Hepatocyte (in vitro differentiated cells): ENCODE measurements at regions not wholly inside any gene's neighbourhood (a gene's known extent, or its start where the extent isn't known, plus 50 kb on each side); places are given as distances from the start of the nearest gene placed in this dataset.

Experiments used
- DNase-seq: peaks from one replicate; pipeline ENCODE4 v3.0.0-alpha.2; 2016; ENCODE audit warnings: low spot score
- H2AFZ ChIP-seq: fragments of 200-600 bp; sonication (generic); 2 replicates; pipeline ENCODE4 v1.6.0; 2016; ENCODE audit warnings: antibody characterized with exemption, mild to moderate bottlenecking
- H3K27ac ChIP-seq: fragments of 200-600 bp; sonication (generic); 2 replicates; pipeline ENCODE4 v1.5.1; 2016; ENCODE audit warnings: mild to moderate bottlenecking
- H3K27me3 ChIP-seq: fragments of 200-600 bp; sonication (generic); 2 replicates; pipeline ENCODE4 v1.6.1; 2016
- H3K36me3 ChIP-seq: fragments of 200-600 bp; sonication (generic); replicated peaks from 2 replicates; pipeline ENCODE4 v1.5.1; 2016; ENCODE audit warnings: low read depth; ENCODE audit not compliant: insufficient read depth
- H3K4me1 ChIP-seq: fragments of 200-600 bp; sonication (generic); 2 replicates; pipeline ENCODE4 v1.5.1; 2016; ENCODE audit warnings: mild to moderate bottlenecking, moderate library complexity; ENCODE audit not compliant: insufficient read depth
- H3K4me2 ChIP-seq: fragments of 200-600 bp; sonication (generic); 2 replicates; pipeline ENCODE4 v1.6.0; 2016
- H3K4me3 ChIP-seq: fragments of 200-600 bp; sonication (generic); 2 replicates; pipeline ENCODE4 v1.5.1; 2016; ENCODE audit warnings: mild to moderate bottlenecking
- H3K79me2 ChIP-seq: fragments of 200-600 bp; sonication (generic); 2 replicates; pipeline ENCODE4 v1.6.0; 2017; ENCODE audit warnings: mild to moderate bottlenecking
- H3K9me2 ChIP-seq: fragments of 200-600 bp; sonication (generic); replicated peaks from 2 replicates; pipeline ENCODE4 v1.6.0; 2017; ENCODE audit warnings: mild to moderate bottlenecking; ENCODE audit not compliant: insufficient read depth
- H3K9me3 ChIP-seq: fragments of 200-600 bp; sonication (generic); 2 replicates; pipeline ENCODE4 v1.5.1; 2016; ENCODE audit warnings: low read depth, mild to moderate bottlenecking
- H4K20me1 ChIP-seq: fragments of 200-600 bp; sonication (generic); 2 replicates; pipeline ENCODE4 v1.6.0; 2016; ENCODE audit warnings: mild to moderate bottlenecking; ENCODE audit not compliant: insufficient read depth, poor library complexity, severe bottlenecking
- CTCF ChIP-seq: fragments of 200-600 bp; sonication (generic); IDR thresholded peaks from 2 replicates; pipeline ENCODE4 v1.5.1; 2016; ENCODE audit warnings: antibody characterized with exemption, mild to moderate bottlenecking; ENCODE audit not compliant: poor library complexity
- EZH2 ChIP-seq: fragments of 200-600 bp; sonication (generic); IDR thresholded peaks from 2 replicates; pipeline ENCODE4 v1.6.1; 2016; ENCODE audit warnings: antibody characterized with exemption, mild to moderate bottlenecking, borderline replicate concordance
- EZH2phosphoT487 ChIP-seq: fragments of 200-600 bp; sonication (generic); IDR thresholded peaks from one replicate; pipeline ENCODE4 v1.6.1; 2018; ENCODE audit warnings: antibody characterized with exemption, mild to moderate bottlenecking, low read depth, moderate library complexity; ENCODE audit not compliant: unreplicated experiment, severe bottlenecking
- WGBS: methylation state at CpG from one replicate; pipeline ENCODE4 v1.1.6; 2016; ENCODE audit warnings: low lambda C conversion rate; ENCODE audit errors: missing lambda C conversion rate; 5-methylcytosine and 5-hydroxymethylcytosine counted together

DNA sequence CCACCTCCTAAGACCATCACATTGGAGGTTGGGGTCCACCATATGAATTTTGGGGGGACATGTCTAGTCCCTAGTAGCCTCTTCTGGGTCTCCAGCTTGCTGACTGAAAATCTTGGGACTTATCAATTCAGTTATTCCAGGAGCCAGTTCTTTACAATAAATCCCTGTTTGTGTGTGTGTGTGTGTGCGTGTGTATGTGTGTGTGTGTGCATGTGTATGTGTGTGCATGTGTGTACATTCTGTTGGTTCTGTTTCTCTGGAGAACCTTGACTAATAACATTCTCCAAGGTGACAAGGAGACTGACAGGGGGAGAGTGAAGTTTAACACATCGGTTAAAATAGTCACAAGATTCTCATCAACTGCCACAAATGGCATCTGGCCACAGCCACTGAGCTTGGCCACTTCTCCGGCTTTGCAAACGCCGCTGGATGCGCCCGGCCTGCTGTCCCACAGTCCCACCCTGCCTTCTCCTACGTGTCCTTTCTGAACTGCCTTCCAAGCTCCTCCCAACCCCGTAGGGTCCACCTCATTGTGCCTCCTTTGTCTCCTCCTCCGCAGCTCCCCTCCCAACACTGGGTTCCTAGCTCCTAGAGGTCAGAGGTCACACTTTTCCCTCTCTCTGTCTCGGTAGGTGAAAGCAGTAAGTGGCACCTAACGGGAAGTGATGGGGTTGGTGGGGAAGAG, 88.1 kb upstream of the DIO3 start:
- H3K4me1 ChIP-seq: peaks cover 31% of the 10 kb centered on the region
- 94% methylated on average over 12 of the region's 12 CpGs for WGBS
- H3K9me2 ChIP-seq: no peaks in the 10 kb centered on the region
- no peak overlapping the region for H2AFZ ChIP-seq
- no peak overlapping the region for H3K4me2 ChIP-seq
- no peaks in the 10 kb centered on the region for H3K79me2 ChIP-seq
- no peaks in the 10 kb centered on the region for H3K36me3 ChIP-seq
- DNase-seq: no peak
- TF ChIP-seq CTCF (no peak), EZH2 (no peak), EZH2phosphoT487 (no peak)
- H4K20me1 ChIP-seq: no peaks in the 10 kb centered on the region
- no peak overlapping the region for H3K4me3 ChIP-seq
- H3K27me3 ChIP-seq: no peaks in the 10 kb centered on the region
- H3K9me3 ChIP-seq: no peaks in the 10 kb centered on the region
- H3K27ac ChIP-seq: no peak overlapping the region

DNA sequence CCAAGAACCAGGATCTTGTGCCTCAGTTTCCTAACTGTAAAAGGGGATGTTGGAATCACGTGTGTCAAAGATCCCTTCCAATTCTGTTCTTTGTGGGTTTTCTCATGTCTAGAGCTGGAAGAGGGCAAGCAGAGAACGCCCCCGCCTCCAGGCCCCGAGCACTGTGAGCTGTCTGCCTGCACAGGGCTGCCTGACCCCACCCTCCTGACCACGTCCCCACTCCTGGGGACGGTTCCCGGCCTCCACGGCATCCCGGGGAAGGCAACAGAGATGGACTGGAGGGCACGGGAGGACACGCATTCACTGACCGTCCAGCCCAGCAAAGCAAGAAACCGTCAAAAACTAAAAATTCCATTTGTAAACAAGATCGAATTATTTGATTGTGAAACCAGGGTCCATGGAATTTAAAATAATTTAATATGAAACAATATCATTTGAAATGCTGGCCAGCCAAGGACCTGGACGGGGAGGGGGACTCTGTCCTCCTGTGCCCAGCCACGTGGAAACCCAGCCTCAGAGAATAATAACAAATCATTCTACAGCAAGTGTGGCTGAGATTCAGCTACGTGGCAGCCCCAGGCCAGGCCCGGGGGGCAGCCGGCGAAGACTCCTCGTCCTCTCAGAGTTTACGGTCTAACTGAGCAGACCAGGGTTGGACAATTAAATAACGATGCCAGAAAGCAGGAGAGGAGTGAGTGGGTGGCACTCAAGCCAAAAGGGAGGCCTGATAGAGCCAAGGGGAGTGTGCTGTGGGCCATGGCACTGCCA, 87.3 kb upstream of the DIO3 start:
- 88% methylated on average over 23 of the region's 23 CpGs for WGBS

GRCh38 chr14:101474563-101475455, 86.5 kb upstream of the DIO3 start:
- Histone ChIP-seq H3K9me2 (no peaks in the 10 kb centered on the region), H3K4me2 (peak overlapping the region; percentile 51), H4K20me1 (no peaks in the 10 kb centered on the region), H3K79me2 (no peaks in the 10 kb centered on the region), H3K4me1 (peaks cover 31% of the 10 kb centered on the region), H3K9me3 (no peaks in the 10 kb centered on the region), H3K27me3 (no peaks in the 10 kb centered on the region), H3K36me3 (no peaks in the 10 kb centered on the region), H3K4me3 (no peak overlapping the region), H2AFZ (no peak overlapping the region), H3K27ac (peak overlapping the region; percentile 84)
- WGBS: 91% methylated on average over 19 of the region's 19 CpGs
- no peak for DNase-seq
- TF ChIP-seq EZH2 (no peak), CTCF (no peak), EZH2phosphoT487 (no peak)

More for the DNA sequence above, 87.3 kb upstream of the DIO3 start:
- no peak for TF ChIP-seq EZH2phosphoT487
- TF ChIP-seq EZH2: no peak
- no peak for TF ChIP-seq CTCF
- H3K27ac ChIP-seq: no peak overlapping the region
- no peaks in the 10 kb centered on the region for H4K20me1 ChIP-seq
- no peaks in the 10 kb centered on the region for H3K79me2 ChIP-seq
- no peak overlapping the region for H3K4me2 ChIP-seq
- H3K4me3 ChIP-seq: no peak overlapping the region
- H3K9me3 ChIP-seq: no peaks in the 10 kb centered on the region
- peaks cover 31% of the 10 kb centered on the region for H3K4me1 ChIP-seq
- no peaks in the 10 kb centered on the region for H3K27me3 ChIP-seq
- H3K36me3 ChIP-seq: no peaks in the 10 kb centered on the region
- H2AFZ ChIP-seq: no peak overlapping the region
- DNase-seq: no peak
- no peaks in the 10 kb centered on the region for H3K9me2 ChIP-seq
